Loucy (cell line): ENCODE measurements at regions not wholly inside any gene's neighbourhood (a gene's known extent, or its start where the extent isn't known, plus 50 kb on each side); places are given as distances from the start of the nearest gene placed in this dataset.

Source experiments
- EZH2phosphoT487 ChIP-seq: fragments of 200-600 bp; IDR thresholded peaks from 2 replicates; pipeline ENCODE4 v1.6.1; 2018; ENCODE audit warnings: antibody characterized with exemption, mild to moderate bottlenecking, moderate library complexity, borderline replicate concordance
- TF ChIP-seq, protein P1 (sequence below): fragments of 200-600 bp; sonication (generic); conservative IDR thresholded peaks from 2 replicates; pipeline ENCODE4 v1.5.1; 2014; ENCODE audit warnings: mild to moderate bottlenecking, antibody characterized with exemption, low read length

DNA sequence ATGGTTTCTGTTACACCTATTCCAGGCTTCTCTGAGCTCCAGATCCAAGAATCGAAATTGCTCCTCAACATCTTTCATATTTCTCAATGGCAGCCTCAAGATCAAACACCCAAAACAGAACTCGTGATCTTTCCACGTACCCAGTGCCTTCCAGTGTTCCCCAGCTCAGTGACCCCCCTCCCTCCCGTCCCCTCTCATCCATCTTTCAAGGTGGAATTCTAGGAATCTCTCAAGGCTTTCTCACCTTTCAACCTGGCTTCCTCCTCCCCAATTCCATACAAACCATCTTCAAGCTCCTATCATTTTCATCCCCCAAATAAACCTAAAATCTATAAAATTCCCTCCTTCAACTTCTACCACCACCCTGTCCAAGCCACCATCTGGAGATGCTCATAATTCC lies 615.3 kb downstream of the BNC2 start:
- no peak for TF ChIP-seq EZH2phosphoT487
- TF ChIP-seq, protein P1, sequence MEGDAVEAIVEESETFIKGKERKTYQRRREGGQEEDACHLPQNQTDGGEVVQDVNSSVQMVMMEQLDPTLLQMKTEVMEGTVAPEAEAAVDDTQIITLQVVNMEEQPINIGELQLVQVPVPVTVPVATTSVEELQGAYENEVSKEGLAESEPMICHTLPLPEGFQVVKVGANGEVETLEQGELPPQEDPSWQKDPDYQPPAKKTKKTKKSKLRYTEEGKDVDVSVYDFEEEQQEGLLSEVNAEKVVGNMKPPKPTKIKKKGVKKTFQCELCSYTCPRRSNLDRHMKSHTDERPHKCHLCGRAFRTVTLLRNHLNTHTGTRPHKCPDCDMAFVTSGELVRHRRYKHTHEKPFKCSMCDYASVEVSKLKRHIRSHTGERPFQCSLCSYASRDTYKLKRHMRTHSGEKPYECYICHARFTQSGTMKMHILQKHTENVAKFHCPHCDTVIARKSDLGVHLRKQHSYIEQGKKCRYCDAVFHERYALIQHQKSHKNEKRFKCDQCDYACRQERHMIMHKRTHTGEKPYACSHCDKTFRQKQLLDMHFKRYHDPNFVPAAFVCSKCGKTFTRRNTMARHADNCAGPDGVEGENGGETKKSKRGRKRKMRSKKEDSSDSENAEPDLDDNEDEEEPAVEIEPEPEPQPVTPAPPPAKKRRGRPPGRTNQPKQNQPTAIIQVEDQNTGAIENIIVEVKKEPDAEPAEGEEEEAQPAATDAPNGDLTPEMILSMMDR: no peak
